Right cardiac atrium (tissue), 5 donors: ENCODE measurements at regions not wholly inside any gene's neighbourhood (a gene's known extent, or its start where the extent isn't known, plus 50 kb on each side); places are given as distances from the start of the nearest gene placed in this dataset.

Source experiments
- ATAC-seq, 2 donors: fragments of 200-7000 bp; cut with Tn5 transposase; one replicate each; pipeline versions ENCODE4 v1.8.0 to v1.9.1; 2020; ENCODE audit warnings: moderate library complexity in 2 of 2, mild to moderate bottlenecking in 1 of 2
- DNase-seq, 3 donors: peaks; one replicate each; pipeline ENCODE4 v3.0.0-alpha.2; 2020
- H3K27ac ChIP-seq: one replicate; pipeline ENCODE4 v1.5.1; 2013; ENCODE audit warnings: mild to moderate bottlenecking, low read length, control low read depth, moderate library complexity
- H3K27me3 ChIP-seq: one replicate; pipeline ENCODE4 v1.6.1; 2013; ENCODE audit not compliant: control insufficient read depth, insufficient read depth
- H3K4me1 ChIP-seq: one replicate; pipeline ENCODE4 v1.6.1; 2013; ENCODE audit warnings: low read length; ENCODE audit not compliant: control insufficient read depth, insufficient read depth
- H3K4me3 ChIP-seq: one replicate; pipeline ENCODE4 v1.5.1; 2013; ENCODE audit warnings: low read length, control low read depth
- H3K9me3 ChIP-seq: one replicate; pipeline ENCODE4 v1.6.1; 2013; ENCODE audit warnings: low read length; ENCODE audit not compliant: control insufficient read depth
- WGBS: extraction: QIAGEN DNeasy Blood & Tissue Kit; methylation state at CpG from one replicate; pipeline ENCODE4 v1.1.7; 2013; 5-methylcytosine and 5-hydroxymethylcytosine counted together
- intact Hi-C, 4 donors: fragments of 100-400 bp; cut with DNase I; formaldehyde crosslinking; loops; one replicate each; pipeline versions ENCODE4 v1.11.0 to v1.14.0; 2022 to 2023
- donor health status: healthy with polysubstance abuse.
- donor health status: DM: no; HTN: yes; CAD: no.
- donor health status: DM: no; HTN: no; CAD: no.
- donor health status: DM: no; HTN: yes; CAD: no; lungs with severe emphysema.
- donor health status: DM: yes; HTN: yes; CAD: no.

DNA sequence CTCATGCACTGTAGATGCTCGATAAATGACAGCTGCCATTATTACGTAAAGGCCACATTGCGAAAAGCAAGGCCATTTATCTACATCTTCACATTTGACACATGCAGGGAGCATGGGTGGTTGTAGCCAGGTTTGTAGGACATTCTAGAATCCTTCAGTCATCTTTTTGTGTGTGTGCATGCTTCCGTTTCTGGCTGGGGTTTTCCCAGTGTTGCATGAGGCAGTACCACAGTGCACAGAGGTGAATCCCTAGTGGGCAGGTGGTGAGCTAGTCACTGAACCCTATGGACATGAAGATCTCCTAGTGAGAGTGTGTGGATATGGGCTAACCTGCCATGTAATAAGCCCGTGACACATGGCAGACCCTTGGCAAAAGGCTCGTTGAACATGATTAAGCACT lies 151.8 kb upstream of the SLC14A2 start:
- H3K4me3 ChIP-seq = no peak overlapping the region
- no peak overlapping the region for H3K27ac ChIP-seq
- WGBS = 89% methylated on average over 6 of the region's 6 CpGs
- peaks cover 3% of the 10 kb centered on the region for H3K4me1 ChIP-seq
- ATAC-seq = no peak
- DNase-seq = no peak
- intact Hi-C loops = no loop called here
- H3K9me3 ChIP-seq = no peaks in the 10 kb centered on the region
- H3K27me3 ChIP-seq = no peaks in the 10 kb centered on the region

DNA sequence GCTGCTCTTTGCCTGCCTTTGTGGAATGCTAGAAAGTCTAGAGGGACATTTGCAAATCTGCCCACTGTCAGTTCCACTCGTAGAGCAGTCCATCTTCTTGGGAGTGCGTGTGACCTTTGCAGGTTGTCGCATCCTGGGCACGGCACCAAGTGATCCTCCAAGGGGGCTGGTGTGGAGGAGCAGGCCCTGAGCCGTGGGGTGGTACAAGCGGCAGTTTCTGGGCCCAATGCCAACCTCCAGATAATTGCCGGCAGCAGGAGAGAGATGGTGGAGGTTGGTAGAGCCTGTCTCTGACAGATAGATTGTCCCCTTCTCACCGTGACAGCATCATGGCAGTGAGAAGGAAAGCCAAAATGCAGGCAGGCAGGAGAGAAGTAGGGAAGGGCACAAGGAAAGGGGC lies 150.7 kb upstream of the SLC14A2 start:
- intact Hi-C loops = no loop called here

DNA sequence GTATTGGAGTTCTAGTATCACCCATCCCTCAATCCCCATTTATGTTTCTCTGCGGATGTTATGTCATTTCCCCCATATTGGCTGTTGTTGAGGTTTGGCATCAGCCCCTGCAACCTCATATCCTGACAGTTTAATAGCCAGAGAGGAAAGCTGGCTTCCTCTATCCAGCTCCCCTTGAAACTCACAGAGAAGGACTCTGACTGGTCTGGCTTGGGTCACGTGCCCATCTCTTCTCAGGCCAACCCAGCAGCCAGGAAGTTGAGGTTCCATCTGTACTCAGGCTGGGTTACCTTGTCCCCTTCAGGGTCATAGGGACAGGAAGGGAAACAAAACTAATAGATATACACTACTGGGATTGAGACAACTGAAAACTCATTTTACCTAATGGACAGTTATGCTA lies 148.0 kb upstream of the SLC14A2 start:
- Histone ChIP-seq H3K27ac (no peak overlapping the region), H3K4me1 (peaks cover 3% of the 10 kb centered on the region), H3K27me3 (no peaks in the 10 kb centered on the region), H3K4me3 (no peak overlapping the region), H3K9me3 (no peaks in the 10 kb centered on the region)
- ATAC-seq (peak in 1 of 2 donors; percentile 28), DNase-seq (no peak)
- WGBS = 50% methylated on average over 2 of the region's 2 CpGs
- intact Hi-C loops = no loop called here

More for the DNA sequence above, 150.7 kb upstream of the SLC14A2 start:
- H3K4me3 ChIP-seq = no peak overlapping the region
- H3K27ac ChIP-seq = no peak overlapping the region
- DNase-seq (peak; percentile 66 to 87 (median 75)), ATAC-seq (peak; percentile 75 to 78)
- no peaks in the 10 kb centered on the region for H3K9me3 ChIP-seq
- H3K27me3 ChIP-seq = no peaks in the 10 kb centered on the region
- peaks cover 3% of the 10 kb centered on the region for H3K4me1 ChIP-seq
- 38% methylated on average over 8 of the region's 8 CpGs for WGBS

DNA sequence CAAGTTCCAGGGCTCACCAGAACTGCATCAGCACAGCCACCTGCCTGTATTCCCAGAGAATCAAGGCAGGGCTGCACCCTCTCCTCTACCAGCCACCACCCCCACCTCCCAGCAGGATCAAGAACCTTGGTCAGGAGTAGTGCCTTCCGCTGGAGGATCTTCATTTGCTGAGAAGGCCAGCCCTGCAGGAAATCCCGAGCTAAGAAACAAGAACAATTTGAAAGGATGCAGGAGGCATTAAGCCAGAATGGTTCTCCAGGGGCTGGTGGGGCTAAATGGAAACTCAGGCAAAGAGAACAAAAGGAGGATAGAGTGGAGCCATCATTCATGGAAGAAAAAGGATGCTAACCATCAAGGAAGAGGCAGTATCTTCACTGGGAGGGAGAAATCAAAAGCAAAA lies 147.3 kb upstream of the SLC14A2 start:
- Histone ChIP-seq H3K27ac (no peak overlapping the region), H3K4me3 (no peak overlapping the region), H3K4me1 (peaks cover 3% of the 10 kb centered on the region), H3K9me3 (no peaks in the 10 kb centered on the region), H3K27me3 (no peaks in the 10 kb centered on the region)
- WGBS = 50% methylated on average over 2 of the region's 2 CpGs
- intact Hi-C loops = no loop called here
- no peak for ATAC-seq
- DNase-seq = no peak

DNA sequence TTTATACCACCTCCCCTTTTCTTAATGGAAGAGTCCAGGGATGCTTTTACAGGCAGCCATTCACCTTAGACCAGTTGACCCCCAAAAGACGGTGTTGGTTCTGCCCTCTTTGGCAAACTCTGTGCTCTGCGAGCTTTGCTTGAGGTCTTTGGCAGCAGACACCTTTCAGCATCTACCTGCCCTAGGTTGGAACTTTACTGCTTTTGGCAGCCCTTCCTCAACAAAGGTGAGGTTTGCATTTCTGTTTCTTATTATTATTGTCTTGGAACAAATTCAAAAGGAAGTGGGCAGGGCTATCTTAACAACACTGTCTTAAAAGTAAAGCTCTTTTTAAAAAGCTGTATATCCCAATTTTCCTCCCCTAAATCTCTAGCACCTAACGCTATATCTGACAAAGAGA lies 136.4 kb upstream of the SLC14A2 start:
- Histone ChIP-seq H3K27me3 (no peaks in the 10 kb centered on the region), H3K4me1 (no peaks in the 10 kb centered on the region), H3K27ac (no peak overlapping the region), H3K9me3 (no peaks in the 10 kb centered on the region), H3K4me3 (no peak overlapping the region)
- ATAC-seq (no peak), DNase-seq (no peak)
- 96% methylated on average over 3 of the region's 3 CpGs for WGBS
- intact Hi-C loops = no loop called here

DNA sequence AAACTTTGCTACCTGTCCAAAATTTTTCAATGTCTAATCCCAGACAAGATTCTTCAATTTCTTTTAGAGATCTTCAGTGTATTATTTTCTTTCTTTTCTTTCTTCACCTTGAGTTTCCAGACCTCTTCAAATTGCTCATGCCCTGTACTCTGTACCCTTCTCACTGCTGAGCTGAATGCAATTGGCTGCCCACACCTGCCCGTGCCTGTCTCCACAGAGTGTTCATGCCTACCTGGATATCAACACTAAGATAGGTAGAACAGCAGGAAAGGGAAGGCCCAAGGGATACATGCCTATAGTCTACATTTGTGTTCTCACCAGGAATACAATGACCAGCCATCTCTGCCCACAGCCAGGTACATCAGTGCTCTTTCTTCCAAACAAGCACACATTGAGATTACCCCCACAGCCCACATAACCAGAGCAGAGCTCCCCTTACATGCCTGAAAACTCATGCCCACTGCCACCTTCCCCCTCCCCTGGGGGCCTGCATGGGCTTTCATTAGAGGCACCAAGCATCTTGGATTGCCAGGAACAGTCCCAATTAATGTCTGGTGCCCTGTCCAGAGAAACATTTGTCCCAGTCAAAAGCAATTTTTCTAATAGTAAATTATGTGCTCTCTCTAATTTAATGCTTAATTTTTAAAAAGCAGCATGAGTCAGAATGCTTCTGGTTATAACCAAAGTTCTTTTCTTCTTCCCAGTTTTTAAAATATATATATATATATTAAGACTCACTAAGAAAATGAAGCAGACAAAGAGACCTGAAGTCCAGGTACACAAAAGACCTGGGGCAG lies 134.9 kb upstream of the SLC14A2 start:
- intact Hi-C loops = no loop called here
- 85% methylated on average over 1 of the region's 1 CpG for WGBS
- Histone ChIP-seq H3K4me1 (no peaks in the 10 kb centered on the region), H3K9me3 (no peaks in the 10 kb centered on the region), H3K27me3 (no peaks in the 10 kb centered on the region), H3K4me3 (no peak overlapping the region), H3K27ac (no peak overlapping the region)
- no peak for ATAC-seq
- no peak for DNase-seq

DNA sequence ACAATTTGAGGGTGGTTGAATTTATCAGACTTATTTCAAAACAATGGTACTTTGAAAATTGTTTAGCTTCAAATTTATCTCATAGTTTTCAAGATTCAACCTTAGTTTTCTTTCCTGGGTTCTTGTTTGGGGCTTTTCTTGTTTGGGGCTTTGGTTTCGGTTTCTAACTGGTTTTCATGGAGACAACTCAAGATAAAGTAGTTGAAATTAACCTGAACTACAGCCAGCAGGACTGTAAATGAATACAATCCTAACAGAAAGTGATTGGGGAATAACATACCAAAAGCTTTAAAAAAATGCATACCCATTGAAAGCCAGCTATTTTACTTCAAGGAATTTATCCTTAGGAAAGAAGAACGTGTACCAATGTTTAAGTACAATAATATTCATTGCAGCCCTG lies 133.5 kb upstream of the SLC14A2 start:
- no peaks in the 10 kb centered on the region for H3K4me1 ChIP-seq
- H3K27ac ChIP-seq = no peak overlapping the region
- H3K27me3 ChIP-seq = no peaks in the 10 kb centered on the region
- 24% methylated on average over 2 of the region's 2 CpGs for WGBS
- no peak overlapping the region for H3K4me3 ChIP-seq
- H3K9me3 ChIP-seq = no peaks in the 10 kb centered on the region
- ATAC-seq = no peak
- intact Hi-C loops = no loop called here
- DNase-seq = no peak

DNA sequence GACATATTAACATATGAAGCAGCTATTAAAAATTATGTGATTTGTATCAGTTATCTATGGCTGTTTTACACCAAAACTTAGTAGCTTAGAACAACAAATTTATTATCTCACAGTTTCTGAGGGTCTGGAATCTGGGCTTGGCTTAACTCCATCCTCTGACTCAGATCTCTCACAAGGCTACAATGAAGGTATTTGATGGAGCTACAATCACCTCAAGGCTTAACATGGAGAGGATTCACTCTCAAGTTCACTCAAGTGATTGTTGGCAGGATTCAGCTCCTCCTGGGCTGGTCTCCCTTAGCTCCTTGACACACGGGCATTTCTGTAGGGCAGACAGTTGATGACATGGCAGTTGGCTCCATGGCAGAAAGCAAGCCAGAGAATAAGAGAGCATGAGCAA lies 133.0 kb upstream of the SLC14A2 start:
- ATAC-seq (no peak), DNase-seq (no peak)
- H3K27me3 ChIP-seq = no peaks in the 10 kb centered on the region
- no peaks in the 10 kb centered on the region for H3K4me1 ChIP-seq
- H3K4me3 ChIP-seq = no peak overlapping the region
- no peaks in the 10 kb centered on the region for H3K9me3 ChIP-seq
- intact Hi-C loops = no loop called here
- no peak overlapping the region for H3K27ac ChIP-seq
- 20% methylated on average over 1 of the region's 1 CpG for WGBS

DNA sequence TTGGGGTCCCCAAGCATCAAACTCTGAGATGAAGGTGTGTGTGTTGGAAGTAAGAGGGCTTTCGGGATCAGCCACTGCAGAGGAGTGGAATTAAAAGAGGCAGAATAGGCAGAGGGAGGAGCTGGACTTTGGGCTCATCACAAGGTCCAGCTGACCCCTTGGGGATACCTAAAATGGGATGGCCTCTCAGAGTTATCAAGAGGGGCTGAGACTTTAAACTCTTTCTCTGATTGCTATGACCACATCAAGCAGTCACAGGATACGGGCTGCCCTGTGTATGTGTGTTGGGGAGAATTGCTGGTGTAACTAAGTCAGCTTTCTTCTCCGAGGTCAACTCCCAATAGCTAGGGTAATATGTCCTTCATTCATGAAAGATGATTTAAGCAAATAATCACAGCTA lies 127.7 kb upstream of the SLC14A2 start:
- Histone ChIP-seq H3K9me3 (no peaks in the 10 kb centered on the region), H3K4me3 (no peak overlapping the region), H3K27ac (no peak overlapping the region), H3K4me1 (no peaks in the 10 kb centered on the region), H3K27me3 (no peaks in the 10 kb centered on the region)
- WGBS = 87% methylated on average over 3 of the region's 3 CpGs
- DNase-seq (no peak), ATAC-seq (no peak)
- intact Hi-C loops = no loop called here

DNA sequence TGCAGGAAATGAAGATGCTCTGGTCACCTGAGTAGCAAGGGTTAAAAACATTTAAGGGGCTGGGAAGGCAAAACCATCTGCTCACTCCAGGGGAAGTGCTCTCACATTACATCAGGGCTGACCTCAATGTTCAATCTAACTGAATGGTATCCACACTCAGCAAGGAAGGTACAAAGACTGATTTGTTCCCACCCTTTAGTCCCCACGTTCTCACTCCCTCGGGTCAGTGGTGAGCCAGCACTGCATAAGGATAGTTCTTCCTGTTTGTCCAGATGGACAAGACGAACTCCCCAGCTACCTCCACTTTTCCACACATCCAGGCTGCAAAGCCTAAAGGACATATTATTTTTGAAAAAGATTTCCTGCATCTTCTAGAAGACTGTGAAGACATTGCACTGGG lies 126.6 kb upstream of the SLC14A2 start:
- WGBS = 39% methylated on average over 3 of the region's 3 CpGs
- H3K27ac ChIP-seq = no peak overlapping the region
- intact Hi-C loops = no loop called here
- ATAC-seq (no peak), DNase-seq (no peak)
- H3K4me3 ChIP-seq = no peak overlapping the region
- no peaks in the 10 kb centered on the region for H3K9me3 ChIP-seq
- no peaks in the 10 kb centered on the region for H3K4me1 ChIP-seq
- no peaks in the 10 kb centered on the region for H3K27me3 ChIP-seq

DNA sequence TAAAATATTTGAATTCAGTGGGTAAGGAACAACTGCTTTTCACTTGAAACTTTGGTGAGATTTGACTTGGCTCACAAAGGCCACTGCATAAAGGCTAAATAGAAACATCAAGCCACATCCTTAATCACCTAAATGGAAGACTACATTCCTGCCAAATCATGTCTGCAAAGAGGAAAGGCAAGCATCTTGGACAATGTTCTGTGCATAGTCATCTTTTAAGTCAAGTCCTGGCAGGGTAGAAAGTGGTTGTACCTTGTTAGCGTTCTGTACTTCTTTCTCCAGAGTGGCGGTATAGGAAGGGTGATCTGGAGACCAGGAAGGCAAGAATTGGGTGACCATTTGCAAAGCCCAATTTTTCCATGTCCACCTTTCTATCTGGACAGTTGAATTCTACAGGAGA lies 121.4 kb upstream of the SLC14A2 start:
- 99% methylated on average over 2 of the region's 2 CpGs for WGBS
- Histone ChIP-seq H3K27me3 (no peaks in the 10 kb centered on the region), H3K9me3 (no peaks in the 10 kb centered on the region), H3K27ac (no peak overlapping the region), H3K4me3 (no peak overlapping the region), H3K4me1 (no peaks in the 10 kb centered on the region)
- DNase-seq (no peak), ATAC-seq (no peak)
- intact Hi-C loops = no loop called here

DNA sequence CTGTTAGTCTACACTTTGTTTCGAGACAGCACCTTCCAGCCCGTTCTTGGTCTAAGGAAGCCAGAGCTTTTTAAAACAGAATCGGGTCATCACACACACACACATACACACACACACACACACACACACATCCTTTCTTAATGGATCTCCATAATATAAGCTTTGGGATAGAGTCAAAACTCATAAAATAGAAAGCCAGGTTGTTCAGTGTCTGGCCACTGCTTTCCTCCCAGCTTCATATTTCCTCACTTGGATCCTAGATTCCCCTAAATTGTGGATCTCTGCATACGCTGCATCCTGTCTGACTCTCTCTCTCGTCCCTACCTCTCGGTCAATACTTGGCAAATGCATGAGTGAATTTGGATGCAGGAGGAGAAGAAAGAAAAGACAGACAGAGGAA lies 120.5 kb upstream of the SLC14A2 start:
- Histone ChIP-seq H3K4me1 (no peaks in the 10 kb centered on the region), H3K27me3 (no peaks in the 10 kb centered on the region)
- 92% methylated on average over 6 of the region's 6 CpGs for WGBS

More for the DNA sequence above, 120.5 kb upstream of the SLC14A2 start:
- Histone ChIP-seq H3K4me3 (no peak overlapping the region), H3K27ac (no peak overlapping the region), H3K9me3 (no peaks in the 10 kb centered on the region)
- intact Hi-C loops = no loop called here
- DNase-seq (no peak), ATAC-seq (no peak)
